ENCODE measurements at regions not wholly inside any gene's neighbourhood (a gene's known extent, or its start where the extent isn't known, plus 50 kb on each side); places are given as distances from the start of the nearest gene placed in this dataset.

DNA sequence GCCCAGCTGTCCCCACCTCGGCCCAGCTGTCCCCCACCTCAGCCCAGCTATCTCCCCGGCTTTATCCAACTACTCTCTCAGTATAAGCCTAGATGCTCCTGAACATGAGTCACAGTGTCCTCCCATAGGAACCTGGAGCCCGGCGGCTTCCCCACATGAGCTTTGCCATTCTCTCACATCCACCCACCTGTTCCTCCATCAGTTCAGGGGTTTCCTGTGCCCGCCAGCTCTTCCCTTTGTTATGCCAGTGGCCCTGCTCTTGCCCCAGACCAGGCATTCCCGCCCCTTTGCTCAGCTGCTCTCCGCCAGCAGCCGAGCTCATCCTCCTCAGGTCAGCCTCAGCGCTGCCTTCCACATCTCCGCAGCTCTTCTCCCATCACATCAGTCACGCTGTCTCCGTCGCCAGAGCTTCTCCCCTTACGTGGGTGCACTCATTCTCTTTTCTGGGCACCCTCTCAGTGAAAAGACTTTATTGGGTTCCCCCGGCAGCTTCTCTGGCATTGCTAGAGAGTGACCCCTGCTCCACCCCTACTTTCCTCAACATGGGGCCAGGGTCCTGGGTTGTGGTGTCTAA is 89.5 kb upstream of the CSF3R start:
- DNase-seq, result no peak

DNA sequence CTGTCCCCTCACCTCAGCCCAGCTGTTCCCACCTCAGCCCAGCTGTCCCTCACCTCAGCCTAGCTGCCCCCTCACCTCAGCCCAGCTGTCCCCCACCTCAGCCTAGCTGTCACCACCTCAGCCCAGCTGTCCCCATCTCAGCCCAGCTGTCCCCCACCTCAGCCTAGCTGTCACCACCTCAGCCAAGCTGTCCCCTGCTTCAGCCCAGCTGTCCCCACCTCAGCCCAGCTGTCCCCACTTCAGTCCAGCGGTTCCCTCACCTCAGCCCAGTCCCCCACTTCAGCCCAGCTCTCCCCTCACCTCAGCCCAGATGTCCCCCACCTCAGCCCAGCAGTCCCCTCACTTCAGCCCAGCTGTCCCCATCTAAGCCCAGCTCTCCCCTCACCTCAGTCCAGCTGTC is 88.4 kb upstream of the CSF3R start:
- no peak for DNase-seq

DNA sequence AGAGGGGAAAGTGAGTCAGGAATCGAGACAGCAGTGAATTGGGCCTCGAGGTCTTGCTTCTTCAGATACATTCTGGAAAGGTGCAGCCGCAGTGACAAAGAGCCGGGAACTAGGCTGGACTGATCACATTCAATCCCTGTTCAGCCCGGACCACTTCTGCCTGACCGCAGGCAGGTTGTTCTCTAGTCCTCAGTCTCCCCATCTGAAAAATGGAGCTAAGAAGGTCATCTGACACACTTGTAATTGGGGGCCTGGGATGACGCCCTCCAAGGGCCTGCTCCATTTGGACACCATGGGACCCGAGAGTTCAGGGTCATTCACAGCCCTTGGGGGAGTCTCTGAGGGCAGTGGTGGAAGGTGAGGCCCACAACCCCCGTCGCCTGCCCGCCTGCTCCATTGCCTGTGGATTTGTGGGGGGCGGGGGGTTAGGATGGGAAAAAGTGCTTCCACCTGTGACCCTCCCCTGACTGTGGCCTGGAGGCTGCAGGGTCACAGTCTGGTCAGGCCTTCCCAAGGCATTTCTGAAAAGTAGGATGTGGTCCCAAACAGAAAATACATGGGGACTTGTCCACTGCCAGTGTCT is 87.9 kb upstream of the CSF3R start:
- no peak for DNase-seq

DNA sequence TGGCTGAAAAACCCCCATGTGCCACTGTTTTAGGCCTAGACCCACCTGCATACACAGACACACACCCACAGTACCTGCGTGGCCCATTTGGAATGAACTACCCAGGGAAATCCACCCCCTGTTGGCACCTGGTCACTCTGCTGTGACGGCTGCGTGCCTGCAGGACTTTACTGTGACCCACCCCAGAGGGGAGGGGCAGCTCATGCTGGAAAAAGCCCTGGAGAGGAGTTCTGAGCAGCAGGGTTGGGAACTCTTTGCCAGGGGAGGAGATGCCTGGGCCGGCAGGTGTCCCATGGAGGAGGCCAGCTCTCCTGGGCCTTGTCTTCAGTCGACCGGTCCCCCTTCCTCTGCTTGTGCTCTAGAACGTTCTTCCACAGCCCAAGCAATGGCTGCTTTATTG is 87.3 kb upstream of the CSF3R start:
- no peak for DNase-seq

DNA sequence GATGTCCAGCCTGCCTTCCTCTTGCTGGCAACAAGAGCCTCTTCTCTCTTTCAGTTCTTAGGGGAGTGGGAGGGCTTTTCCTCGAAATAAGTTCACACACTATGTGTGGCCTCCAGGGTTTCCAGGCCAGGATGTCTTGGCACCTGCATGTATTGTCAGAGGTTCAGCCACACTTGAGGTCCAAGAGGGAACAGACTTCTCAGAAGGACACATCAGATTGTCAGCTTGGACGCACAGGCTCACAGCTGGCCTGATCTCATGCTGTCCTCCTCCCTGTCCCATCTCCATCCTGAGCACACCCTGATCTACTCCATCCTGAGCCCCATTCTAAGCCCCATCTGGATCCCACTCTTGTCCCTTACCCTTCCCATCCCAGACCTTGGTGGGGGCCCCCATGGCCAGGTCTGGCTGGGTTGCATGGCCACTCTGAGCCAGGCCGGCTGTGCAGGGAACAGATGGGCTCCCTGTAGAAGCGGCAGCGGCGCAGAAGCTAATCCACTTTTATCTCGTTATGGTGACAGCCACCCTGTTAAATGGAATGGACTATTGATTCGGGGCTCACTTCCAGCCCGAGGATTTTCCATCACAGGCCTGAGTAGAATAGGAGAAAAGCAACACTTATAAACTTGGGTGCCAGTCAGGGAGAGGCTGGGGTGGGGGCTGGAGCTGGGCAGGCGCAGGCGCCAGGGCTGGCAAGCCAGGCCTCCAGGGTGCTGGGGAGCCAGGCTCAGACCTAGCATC is 85.1 kb upstream of the CSF3R start:
- no peak for DNase-seq

DNA sequence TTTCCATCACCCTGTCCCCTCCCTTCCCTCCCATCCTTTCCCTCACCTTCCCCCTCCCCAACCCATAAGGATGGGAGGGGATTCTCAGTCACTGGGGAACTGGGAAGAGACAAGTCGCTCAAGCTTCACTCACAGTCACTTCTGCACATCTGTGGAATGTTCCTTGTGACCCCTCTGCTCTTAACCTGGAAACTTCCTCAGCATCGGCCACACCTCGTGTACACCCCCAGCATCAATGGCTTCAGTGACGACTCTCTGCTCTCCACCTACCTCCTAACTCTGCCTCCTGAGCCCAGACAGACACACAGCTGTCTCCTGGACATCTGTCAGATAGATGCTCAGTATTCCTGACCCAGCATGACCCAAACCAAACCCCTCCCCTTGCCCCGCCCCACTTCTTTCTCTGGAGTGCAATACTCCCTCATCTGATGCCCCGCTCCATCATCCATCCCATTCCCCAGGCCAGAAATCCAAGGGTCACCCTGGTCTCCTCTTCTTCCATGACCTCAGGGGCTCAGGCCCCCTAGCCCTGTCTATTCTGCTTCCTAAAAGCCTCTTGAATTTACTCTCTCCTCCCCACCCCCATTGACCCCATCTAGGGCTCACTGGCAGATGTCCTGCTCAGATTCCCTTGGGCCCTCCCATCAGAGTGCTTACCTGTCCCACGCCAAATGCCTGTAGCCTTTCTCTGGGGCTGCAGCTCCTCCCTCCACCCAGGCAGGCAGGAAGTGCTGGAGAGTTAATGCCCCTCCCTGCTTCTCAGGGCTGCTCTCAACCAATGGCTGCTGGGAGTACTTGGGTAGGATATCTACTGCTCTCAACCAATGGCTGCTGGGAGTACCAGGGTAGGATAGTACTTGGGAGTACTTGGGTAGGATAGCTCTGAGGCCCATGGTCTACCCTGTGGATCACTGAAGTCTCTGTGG is 83.1 kb upstream of the CSF3R start:
- DNase-seq, result no peak

DNA sequence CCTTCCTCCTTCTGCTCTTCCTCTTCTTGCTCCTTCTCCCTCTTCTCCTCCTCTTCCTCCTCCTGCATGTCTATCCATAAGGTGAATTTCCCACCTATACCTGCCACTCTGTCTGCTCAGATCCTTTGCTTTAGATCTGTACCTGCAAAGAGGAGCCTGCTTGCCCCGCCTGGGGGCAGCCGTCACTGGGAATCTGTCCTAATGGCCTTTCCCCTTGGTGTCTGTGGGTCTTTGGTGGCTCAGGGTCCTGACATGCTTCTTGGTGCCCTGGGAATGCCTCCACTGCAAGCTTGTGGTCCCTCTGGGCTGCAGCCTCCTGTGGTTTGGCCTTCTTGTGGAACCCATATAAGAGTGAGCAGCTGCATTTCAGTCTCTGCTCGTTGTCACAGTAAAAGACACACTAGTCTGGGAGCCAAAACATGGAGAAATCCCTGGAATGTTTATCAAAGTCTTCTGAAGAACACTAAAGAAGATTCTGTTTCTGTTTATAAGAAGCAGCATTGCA is 79.5 kb upstream of the CSF3R start:
- DNase-seq, result no peak

DNA sequence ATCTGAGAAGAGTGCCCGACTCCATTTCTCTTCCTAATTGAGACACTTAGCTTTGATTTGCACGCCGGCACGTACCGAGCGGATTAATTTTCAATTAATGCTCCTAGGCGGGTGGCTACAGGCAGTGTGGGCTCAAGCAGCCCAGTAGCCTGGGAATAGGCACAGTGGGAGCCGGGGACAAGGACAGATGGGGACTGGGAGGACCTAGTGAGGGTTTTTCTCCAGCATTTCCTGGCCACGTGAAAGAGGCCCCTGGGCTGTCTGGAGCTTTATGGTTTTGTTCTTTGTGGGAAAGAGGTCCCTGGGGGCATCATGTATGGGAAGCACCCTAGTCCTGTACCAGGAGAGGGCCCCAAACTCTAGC is 78.6 kb upstream of the CSF3R start:
- DNase-seq, result no peak

DNA sequence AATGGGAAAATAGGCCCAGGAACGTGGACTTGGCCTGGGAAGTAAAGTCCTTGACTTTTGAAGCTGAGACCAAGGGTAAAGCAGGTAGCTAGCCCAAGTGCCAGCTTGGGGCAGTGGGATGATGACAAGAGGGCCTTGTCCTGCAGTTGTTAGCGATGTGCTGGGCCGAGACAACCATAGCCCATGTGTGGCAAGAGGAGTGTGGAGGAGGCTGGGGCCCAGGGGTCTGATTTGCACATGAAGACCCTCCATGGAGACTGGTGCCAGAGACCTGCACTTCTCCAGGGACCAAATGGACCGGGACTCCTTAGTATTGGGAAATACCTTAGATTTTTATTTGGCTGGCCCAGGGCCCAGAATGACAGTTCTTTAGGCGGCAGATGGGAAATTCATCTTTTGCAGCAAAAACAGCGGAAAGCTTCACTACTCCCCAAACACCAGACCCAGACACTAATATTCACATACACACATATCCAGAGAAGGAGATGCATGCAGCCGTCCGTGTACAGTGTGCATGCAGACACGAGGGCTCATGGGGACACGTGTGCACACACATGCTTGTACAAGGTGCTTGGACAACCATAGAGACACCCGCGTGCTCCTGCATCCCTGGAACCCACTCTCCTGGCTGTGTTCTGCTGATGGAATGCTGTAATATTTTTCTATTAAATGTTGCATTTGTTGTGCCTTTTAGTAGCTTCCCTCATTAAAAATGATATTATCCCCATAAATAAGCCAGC is 78.1 kb upstream of the CSF3R start:
- DNase-seq, result no peak

DNA sequence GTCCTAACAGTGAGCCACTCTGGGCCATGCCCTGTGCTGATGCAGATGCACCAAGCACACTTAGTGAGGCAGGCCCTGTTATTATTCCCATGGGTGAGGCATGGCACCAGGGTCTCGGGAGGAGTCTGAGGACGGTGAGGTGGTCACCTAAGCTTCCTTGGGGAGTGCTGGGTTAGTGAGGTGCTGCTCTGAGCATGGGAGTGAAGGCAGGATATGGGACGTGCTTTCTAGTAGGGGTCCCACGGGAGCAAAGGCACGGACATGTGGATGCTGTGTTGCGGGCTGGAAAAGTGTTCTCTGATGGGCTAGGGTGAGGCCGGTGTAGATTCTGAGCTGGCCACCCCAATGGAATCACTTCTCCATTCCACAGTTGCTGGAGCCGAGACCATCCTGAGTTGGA is 77.5 kb upstream of the CSF3R start:
- DNase-seq, result no peak

DNA sequence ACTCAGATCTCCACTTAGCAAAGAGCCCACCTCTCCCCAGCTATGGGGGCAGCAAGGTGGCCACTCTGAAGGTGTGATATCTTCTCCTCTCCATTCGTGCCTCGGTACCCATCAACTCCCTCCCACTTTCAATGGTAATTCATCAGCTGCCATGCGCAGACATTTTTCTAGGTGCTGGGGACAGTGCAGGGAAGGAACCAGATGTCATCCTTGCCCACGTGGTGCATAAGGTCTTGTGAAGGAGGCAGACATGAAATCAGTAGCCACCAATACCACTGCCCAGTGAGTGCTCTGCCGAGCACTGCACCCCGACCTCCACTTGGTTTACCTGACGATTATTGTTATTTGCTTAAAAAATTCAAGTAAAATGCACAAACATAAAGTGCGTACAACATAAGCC is 76.3 kb upstream of the CSF3R start:
- DNase-seq, result no peak

DNA sequence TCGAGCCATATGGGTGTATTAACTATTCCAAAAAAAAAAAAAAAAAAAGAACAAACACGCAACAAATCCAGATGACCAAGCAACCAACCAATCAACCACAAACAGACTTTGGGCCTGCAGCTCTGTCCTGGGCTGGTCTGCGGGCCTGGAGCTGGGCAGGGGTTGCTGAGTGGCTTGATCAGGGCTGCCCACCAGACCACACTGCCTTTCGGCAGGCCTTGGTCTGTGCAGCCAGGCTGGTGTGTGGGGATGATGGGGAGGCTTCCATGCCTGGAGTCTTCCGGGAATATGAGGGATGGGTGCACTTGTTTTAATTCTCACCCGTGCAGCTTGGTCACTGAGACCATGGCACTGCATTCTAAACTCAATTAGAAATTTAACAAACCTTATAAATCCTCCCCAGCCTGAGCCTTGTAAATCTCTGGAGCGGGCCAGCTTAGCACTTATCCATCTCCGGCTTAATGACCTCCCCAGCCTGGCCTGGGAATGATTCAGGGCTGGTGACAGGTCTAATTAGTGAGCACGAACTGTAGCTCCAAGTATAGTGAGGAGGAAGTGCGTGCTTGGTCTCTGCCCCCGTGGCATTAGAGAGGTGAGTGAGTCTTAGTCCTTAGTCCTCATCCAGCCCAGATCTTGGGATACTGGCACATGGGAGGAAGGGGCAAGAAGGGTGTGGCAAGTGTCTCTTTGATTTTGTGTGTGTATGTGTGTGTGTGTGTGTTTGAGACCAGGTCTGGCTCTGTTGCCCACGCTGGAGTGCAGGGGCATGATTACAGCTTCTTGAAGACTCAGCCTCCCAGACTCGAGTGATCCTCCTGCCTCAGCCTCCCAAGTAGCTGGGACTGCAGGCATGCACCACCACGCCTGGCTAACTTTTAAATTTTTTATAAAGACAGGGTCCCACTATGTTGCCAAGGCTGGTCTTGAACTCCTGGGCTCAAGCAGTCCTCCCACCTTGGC is 74.6 kb upstream of the CSF3R start:
- DNase-seq, result no peak

DNA sequence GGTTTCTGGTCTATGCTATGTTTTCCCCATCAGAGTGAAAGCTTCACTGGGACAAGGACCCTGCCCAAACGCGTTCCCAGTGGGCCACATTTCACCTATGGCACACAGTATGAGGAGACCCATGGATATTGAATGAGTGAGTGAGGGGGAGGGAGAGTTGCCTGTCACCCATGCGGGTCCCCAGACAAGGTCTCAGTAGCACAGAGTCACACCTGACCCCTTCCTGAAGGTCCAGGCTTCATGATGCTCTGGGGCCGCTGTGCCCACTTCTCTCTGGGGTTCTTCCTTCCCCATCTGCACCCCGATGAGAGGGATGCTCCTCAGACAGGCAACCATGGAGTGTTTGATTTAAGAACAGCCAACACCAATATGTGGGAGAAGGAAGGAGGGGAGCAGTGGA is 72.3 kb upstream of the CSF3R start:
- no peak for DNase-seq

DNA sequence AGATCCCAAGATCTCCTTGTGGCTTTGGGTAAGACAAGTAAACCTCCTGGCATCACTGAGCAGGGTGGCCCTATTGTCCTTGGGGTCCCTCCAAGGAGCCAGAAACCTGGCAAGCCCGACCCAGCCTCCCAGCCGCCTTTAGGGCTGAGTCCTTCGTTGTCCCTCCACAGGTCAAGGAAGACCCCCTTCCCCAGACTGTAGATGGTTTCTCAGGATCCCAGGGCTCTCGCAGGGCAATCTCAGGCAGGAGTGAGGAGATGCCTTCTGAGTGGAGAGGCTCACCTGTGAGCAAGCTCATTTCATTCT is 71.6 kb upstream of the CSF3R start:
- no peak for DNase-seq

DNA sequence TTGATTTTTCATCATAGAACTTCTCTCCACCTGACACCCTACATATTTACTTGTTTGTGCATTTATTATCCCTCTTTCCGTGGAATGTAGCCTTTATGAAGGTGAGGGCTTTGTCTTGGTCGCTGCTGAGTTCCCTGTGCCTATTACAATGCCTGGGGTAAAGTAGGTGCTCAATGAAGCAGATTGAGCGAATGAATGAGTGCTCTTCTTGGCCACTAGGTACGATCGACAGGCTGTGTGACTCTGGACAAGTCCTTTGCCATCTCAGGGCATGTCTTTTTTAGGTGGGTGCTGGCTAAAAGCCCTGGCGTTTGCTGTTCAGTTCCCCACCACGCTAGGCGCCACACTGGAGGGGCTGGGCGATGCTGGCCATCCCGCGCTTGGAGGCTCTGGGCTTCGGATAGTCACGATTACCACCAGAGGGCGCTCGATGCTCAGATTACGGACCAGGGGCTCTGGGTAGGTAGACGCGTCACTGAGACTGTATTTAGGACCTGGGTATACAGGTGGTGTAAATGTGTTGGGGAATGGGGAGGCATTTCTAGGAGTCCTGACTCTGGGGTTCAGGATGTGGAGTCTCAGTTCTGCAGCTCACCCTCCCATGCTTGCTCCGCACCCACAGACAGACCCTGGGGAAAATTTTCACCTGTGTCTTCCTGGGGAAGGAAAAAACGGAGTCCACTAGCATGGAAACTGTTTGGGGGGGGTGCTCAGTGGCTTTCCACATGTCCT is 71.0 kb upstream of the CSF3R start:
- peak; percentile 33 to 36 for DNase-seq

DNA sequence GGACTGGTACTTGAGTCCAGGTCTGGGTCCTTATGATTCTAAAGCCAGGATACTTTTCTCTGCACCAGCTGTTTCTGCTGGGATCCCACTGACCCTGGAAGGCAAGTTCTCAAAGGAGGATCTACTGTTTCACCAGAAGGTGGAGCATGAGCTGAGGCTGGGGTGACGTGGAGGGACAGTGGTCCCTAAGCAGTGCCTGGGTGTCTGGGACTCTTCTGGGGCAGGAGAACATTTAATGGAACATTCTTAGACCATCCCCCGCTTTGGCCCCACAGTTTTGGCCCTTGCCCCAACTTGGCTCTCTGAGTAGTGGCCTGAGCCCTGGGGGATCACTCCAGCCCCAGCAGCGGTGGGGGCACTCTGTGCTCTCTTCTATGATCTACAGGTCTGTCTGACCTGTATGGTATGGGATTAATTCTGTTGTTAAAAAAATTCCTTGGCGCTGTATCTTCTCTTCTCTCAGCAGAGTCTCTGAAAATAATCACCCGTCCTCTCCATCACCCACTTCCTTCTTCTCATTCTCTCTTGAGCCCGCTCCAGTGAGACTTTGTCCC is 60.3 kb upstream of the CSF3R start:
- no peak for DNase-seq

DNA sequence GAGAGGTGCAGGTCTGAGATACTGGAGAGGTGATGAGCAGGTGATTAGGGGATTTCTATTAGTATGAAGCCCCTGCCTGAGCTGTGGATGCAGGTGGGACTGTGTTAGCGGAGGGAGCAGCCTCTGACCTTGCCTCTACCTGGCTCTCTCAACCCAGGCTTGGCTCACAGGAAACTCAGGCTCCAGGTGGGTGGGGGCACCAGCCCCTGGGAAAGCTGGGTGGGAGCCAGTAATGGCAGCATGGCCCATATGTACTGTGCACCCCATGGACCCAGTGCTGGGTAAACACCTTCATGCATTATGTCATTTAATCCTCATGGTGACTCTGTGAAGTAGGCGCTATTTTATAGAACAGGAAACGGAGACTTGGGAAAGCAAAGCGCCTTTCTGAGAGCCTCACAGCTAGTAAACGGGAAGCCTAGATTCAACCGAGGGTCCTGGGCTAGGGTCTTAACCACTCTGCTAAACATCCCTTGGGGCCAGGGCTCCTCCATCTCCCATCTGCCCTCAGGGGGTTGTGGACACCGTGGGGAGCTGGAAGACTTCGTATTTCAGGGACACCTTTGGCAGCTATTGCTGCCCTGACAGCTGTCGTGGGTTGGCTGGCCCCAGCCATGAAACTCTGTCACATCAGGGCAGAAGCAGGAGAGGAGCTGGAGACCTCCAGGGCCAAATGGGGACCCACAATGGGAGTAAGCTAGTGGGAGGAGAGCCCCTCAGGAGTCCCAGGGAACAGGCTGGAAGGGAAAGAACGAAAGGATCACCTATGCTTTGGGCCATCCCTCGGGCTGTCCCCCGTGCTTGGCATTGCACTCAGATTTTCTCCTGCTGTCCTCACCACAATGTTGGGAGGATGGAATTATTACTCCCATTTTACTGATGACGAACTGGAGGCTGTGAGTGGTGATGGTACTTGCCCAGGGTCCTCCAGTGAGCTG is 59.6 kb upstream of the CSF3R start:
- no peak for DNase-seq

DNA sequence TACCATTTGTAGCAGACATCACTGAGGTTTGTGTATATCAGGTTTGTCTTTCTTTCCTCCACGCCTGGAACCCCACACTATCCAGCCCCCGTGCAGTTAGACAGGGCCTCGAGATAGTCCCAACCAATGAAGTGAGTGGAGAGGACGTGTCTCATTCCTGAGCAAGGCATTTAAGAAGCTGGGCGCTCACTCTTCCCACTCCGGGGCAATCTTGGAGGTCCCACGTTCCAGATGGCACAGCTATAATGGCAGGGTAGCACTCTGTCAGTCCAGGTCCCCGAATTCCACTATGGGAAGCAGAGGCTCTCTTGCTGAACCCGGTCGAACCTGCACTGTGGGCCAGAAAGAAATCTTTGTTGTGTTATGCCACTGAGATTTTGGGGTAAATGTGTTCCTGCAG is 57.3 kb upstream of the CSF3R start:
- no peak for DNase-seq

DNA sequence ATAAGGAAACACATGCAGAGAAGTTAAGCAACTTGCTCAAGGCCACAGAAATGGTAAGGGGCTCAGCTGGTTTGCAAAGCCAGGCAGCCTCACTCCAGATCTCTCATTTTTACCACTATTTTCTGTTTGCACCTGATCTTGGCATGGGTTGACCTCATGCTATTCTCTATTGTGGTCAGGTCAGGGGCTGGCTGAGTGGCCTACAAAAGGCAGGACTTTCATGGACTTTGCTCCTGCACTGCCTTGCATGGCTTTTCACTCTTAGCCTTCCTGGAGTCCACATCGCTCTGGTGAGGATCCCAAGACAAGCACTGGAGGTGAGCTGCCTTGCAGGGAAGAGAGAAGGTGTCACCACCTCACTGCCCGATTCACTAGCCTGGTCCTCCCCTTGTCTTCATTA is 56.8 kb upstream of the CSF3R start:
- DNase-seq, result no peak

DNA sequence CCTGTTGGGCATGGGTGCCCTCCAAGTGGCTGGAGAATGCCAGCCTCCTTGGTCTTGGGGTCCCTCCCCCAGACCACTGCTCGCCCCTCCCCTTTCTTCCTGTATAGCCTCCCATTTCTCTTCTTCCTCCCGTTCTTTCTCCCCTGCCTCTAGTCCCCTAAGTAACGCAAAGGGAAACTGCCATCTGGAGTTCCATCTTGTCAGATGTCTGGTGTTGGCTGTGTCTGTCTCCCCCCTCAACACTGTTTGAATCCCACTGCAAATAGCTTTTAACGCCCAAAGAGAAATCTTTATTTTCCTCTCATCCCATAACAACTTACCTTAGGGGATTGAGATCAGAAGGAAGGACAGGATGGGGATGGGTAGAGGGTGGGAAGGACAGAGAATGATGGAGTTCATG is 55.3 kb upstream of the CSF3R start:
- no peak for DNase-seq

All from AML-193 (cell line).